ENCODE measurements at regions not wholly inside any gene's neighbourhood (a gene's known extent, or its start where the extent isn't known, plus 50 kb on each side); places are given as distances from the start of the nearest gene placed in this dataset.

- ChIA-PET CTCF (no interaction called here), POLR2A (no interaction called here)
- no TSS peak for BruUV-seq (replicated peaks)
- ATAC-seq (no peak), DNase-seq (ENCODE audit: low read depth, low spot score) (no peak)
- in situ Hi-C loops (cut with HindIII; ENCODE audit: low pct_unique_long_range_greater_than_20kb, low sequenced_read_pairs): no loop called here
- no peaks in the 10 kb centered on the region for H3K36me3 ChIP-seq (ENCODE audit: control insufficient read depth, insufficient read depth, low read length)
- H3K4me3 ChIP-seq (ENCODE audit: low read depth in 2 of 2, low read length in 2 of 2): no peak overlapping the region
- no peak overlapping the region for H3K27ac ChIP-seq (ENCODE audit: low read length)
- H3K4me1 ChIP-seq (ENCODE audit: control insufficient read depth, insufficient read depth, low read length): peaks cover 15% of the 10 kb centered on the region
- no peaks in the 10 kb centered on the region for H3K27me3 ChIP-seq (ENCODE audit: control insufficient read depth, insufficient read depth, low read length)
- H3K9me3 ChIP-seq (ENCODE audit: control insufficient read depth, insufficient read depth, low read depth, low read length): no peaks in the 10 kb centered on the region
- intact Hi-C loops (cut with micrococcal nuclease; ENCODE audit: unreplicated experiment): no loop called here
- TF ChIP-seq CTCF (IDR thresholded peaks at IDR 0.05) (no peak), SIN3A (IDR thresholded peaks at IDR 0.05; ENCODE audit: borderline replicate concordance, insufficient read depth, low read depth, low read length) (no peak), REST (IDR thresholded peaks at IDR 0.05; ENCODE audit: insufficient read depth in 1 of 2, low read depth in 2 of 2, low read length in 1 of 2) (no peak), POLR2AphosphoS5 (IDR thresholded peaks at IDR 0.05; ENCODE audit: low read depth, low read length) (no peak), TCF7L2 (IDR thresholded peaks at IDR 0.05; ENCODE audit: low read depth, low read length) (no peak)
These were observed 261.8 kb downstream of the CBLN1 start for GRCh38 chr16:49019831-49020230.

- ChIA-PET CTCF (no interaction called here), POLR2A (no interaction called here)
- DNase-seq (ENCODE audit: low read depth, low spot score) (no peak), ATAC-seq (no peak)
- Histone ChIP-seq H3K4me1 (ENCODE audit: control insufficient read depth, insufficient read depth, low read length) (peaks cover 15% of the 10 kb centered on the region), H3K27me3 (ENCODE audit: control insufficient read depth, insufficient read depth, low read length) (no peaks in the 10 kb centered on the region), H3K27ac (ENCODE audit: low read length) (no peak overlapping the region), H3K9me3 (ENCODE audit: control insufficient read depth, insufficient read depth, low read depth, low read length) (no peaks in the 10 kb centered on the region), H3K36me3 (ENCODE audit: control insufficient read depth, insufficient read depth, low read length) (no peaks in the 10 kb centered on the region), H3K4me3 (ENCODE audit: low read depth in 2 of 2, low read length in 2 of 2) (no peak overlapping the region)
- in situ Hi-C loops (cut with HindIII; ENCODE audit: low pct_unique_long_range_greater_than_20kb, low sequenced_read_pairs) (no loop called here), intact Hi-C loops (cut with micrococcal nuclease; ENCODE audit: unreplicated experiment) (no loop called here)
- TF ChIP-seq SIN3A (IDR thresholded peaks at IDR 0.05; ENCODE audit: borderline replicate concordance, insufficient read depth, low read depth, low read length) (no peak), REST (IDR thresholded peaks at IDR 0.05; ENCODE audit: insufficient read depth in 1 of 2, low read depth in 2 of 2, low read length in 1 of 2) (no peak), TCF7L2 (IDR thresholded peaks at IDR 0.05; ENCODE audit: low read depth, low read length) (no peak), CTCF (IDR thresholded peaks at IDR 0.05) (no peak), POLR2AphosphoS5 (IDR thresholded peaks at IDR 0.05; ENCODE audit: low read depth, low read length) (no peak)
- BruUV-seq (replicated peaks): no TSS peak
These were observed 262.5 kb downstream of the CBLN1 start for GRCh38 chr16:49019081-49019633.

Measured in Panc1 (cell line).